Vagina (tissue), 2 donors: ENCODE measurements at regions not wholly inside any gene's neighbourhood (a gene's known extent, or its start where the extent isn't known, plus 50 kb on each side); places are given as distances from the start of the nearest gene placed in this dataset.

Source experiments
- DNase-seq, 2 donors: peaks; one replicate each; pipeline ENCODE4 v3.0.0-alpha.2; 2017; ENCODE audit errors: extremely low spot score in 2 of 2
- H3K27ac ChIP-seq: fragments of 200-600 bp; sonication (generic); one replicate; pipeline ENCODE4 v1.5.1; 2019
- H3K27me3 ChIP-seq: fragments of 200-600 bp; sonication (generic); one replicate; pipeline ENCODE4 v1.5.1; 2019
- H3K36me3 ChIP-seq, 2 donors: fragments of 200-600 bp; sonication (generic); one replicate each; pipeline ENCODE4 v1.5.1; 2017 to 2019
- H3K4me1 ChIP-seq: fragments of 200-600 bp; sonication (generic); one replicate; pipeline ENCODE4 v1.5.1; 2019
- H3K4me3 ChIP-seq, 2 donors: fragments of 200-600 bp; sonication (generic); 1 replicate in 1 of 2; 2 replicates in 1 of 2; pipeline ENCODE4 v1.5.1; 2016 to 2019
- H3K9me3 ChIP-seq: fragments of 200-600 bp; sonication (generic); one replicate; pipeline ENCODE4 v1.5.1; 2019
- CTCF ChIP-seq, 3 experiments: fragments of 450-650 bp in 2 of 3; fragments of 200-600 bp in 1 of 3; sonication (generic) in 1 of 3; IDR thresholded peaks; one replicate each; pipeline ENCODE4 v1.5.1; 2017 to 2019; ENCODE audit warnings: antibody characterized with exemption in 3 of 3, mild to moderate bottlenecking in 2 of 3, moderate library complexity in 2 of 3
- POLR2A ChIP-seq, 2 donors: fragments of 450-650 bp; IDR thresholded peaks; one replicate each; pipeline ENCODE4 v1.6.1; 2017; ENCODE audit warnings: antibody characterized with exemption in 2 of 2, mild to moderate bottlenecking in 2 of 2, moderate library complexity in 2 of 2
- POLR2AphosphoS5 ChIP-seq, 2 donors: sonication (generic); formaldehyde crosslinking; IDR thresholded peaks; one replicate each; pipeline ENCODE4 v1.9.0; 2017; ENCODE audit warnings: antibody characterized with exemption in 2 of 2, mild to moderate bottlenecking in 2 of 2, low read depth in 1 of 2; ENCODE audit not compliant: insufficient read depth in 1 of 2
- intact Hi-C: fragments of 100-400 bp; cut with DNase I; formaldehyde crosslinking; loops from one replicate; pipeline ENCODE4 v1.15.1; 2023

DNA sequence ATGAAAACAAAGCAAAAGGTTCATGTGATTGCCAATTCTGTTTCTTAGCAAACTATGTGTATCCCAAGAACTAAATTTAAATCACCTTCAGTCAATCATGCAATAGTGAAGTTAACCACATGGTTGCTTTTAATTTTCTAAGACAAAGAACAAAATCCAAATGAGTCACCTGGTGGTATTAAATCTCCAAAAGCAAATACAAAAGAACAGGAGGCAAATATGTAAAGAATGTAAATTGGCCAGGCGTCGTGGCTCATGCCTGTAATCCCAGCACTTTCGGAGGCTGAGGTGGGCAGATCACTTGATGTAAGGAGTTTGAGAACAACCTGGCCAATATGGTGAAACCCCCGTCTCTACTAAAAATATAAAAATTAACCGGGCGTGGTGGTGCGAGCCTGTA, 54.2 kb upstream of the PIK3R4 start:
- TF ChIP-seq POLR2A (IDR thresholded peaks at IDR 0.05) = no peak
- no peak for TF ChIP-seq CTCF (IDR thresholded peaks at IDR 0.05)
- no peak for TF ChIP-seq POLR2AphosphoS5 (IDR thresholded peaks at IDR 0.05; ENCODE audit: insufficient read depth in 1 of 2, low read depth in 1 of 2)
- DNase-seq = no peak
- H3K27me3 ChIP-seq = no peaks in the 10 kb centered on the region
- H3K36me3 ChIP-seq = no peaks in the 10 kb centered on the region
- H3K4me3 ChIP-seq = no peak overlapping the region
- no peaks in the 10 kb centered on the region for H3K4me1 ChIP-seq
- H3K9me3 ChIP-seq = no peaks in the 10 kb centered on the region
- intact Hi-C loops = no loop called here
- H3K27ac ChIP-seq = no peak overlapping the region

DNA sequence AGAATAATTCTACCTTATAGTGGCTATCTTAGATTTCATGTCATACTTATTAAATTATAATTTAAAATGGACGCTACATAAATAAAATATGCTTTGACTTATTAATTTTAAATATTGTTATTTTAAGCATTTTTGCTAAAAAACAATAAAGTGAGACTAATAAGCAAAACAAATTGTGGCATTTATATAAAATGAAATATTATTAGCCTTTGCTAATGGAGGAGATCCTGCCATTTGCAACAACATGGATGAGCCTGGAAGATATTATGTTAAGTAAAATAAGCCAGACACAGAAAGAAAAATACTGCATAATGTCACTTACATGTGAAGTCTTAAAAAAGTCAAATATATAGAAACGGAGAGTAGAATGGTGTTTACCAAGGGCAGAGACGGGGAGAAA, 54.8 kb upstream of the PIK3R4 start:
- TF ChIP-seq CTCF (IDR thresholded peaks at IDR 0.05) (no peak), POLR2AphosphoS5 (IDR thresholded peaks at IDR 0.05; ENCODE audit: insufficient read depth in 1 of 2, low read depth in 1 of 2) (no peak), POLR2A (IDR thresholded peaks at IDR 0.05) (no peak)
- intact Hi-C loops = no loop called here
- no peak overlapping the region for H3K27ac ChIP-seq

GRCh38 chr3:130811557-130811956, 64.9 kb upstream of the PIK3R4 start:
- H3K4me1 ChIP-seq = no peaks in the 10 kb centered on the region
- no peaks in the 10 kb centered on the region for H3K9me3 ChIP-seq
- TF ChIP-seq CTCF (IDR thresholded peaks at IDR 0.05) = no peak
- TF ChIP-seq POLR2A (IDR thresholded peaks at IDR 0.05) = no peak
- no peak for TF ChIP-seq POLR2AphosphoS5 (IDR thresholded peaks at IDR 0.05; ENCODE audit: insufficient read depth in 1 of 2, low read depth in 1 of 2)
- no peaks in the 10 kb centered on the region for H3K27me3 ChIP-seq
- no peak overlapping the region for H3K4me3 ChIP-seq
- no peak for DNase-seq
- H3K36me3 ChIP-seq = no peaks in the 10 kb centered on the region
- H3K27ac ChIP-seq = no peak overlapping the region
- intact Hi-C loops = no loop called here

More for the DNA sequence above, 54.8 kb upstream of the PIK3R4 start:
- Histone ChIP-seq H3K4me3 (no peak overlapping the region), H3K9me3 (no peaks in the 10 kb centered on the region), H3K4me1 (no peaks in the 10 kb centered on the region), H3K27me3 (no peaks in the 10 kb centered on the region), H3K36me3 (no peaks in the 10 kb centered on the region)
- DNase-seq = no peak

DNA sequence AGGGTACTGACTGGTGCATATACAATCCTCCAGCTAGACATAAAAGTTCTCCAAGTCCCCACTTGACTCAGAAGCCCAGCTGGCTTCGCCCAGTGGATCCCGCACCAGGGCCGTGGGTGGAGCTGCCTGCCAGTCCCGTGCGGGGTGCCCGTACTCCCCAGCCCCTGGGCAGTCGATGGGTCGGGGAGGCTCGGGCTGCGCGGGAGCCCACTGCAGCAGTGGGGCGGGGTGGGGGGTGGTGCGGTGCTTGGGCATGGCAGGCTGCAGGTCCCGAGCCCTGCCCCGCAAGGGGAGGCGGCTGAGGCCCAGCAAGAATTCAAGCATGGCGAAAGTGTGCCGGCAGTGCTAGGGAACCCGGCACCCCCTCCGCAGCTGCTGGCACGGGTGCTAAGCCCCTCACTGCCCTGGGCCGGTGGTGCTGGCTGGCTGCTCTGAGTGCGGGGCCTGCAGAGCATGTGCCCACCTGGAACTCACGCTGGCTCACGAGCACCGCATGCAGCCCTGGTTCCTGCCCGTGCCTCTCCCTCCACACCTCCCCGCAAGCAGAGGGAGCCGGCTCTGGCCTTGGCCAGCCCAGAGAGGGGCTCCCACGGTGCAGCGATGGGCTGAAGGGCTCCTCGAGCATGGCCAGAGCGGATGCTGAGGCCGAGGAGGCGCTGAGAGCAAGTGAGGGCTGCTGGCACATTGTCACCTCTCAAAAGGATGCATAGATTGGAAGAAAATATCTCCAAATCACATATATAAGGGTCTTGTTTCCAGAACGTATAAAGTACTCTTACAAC, 68.3 kb upstream of the PIK3R4 start:
- Histone ChIP-seq H3K9me3 (no peaks in the 10 kb centered on the region), H3K27me3 (no peaks in the 10 kb centered on the region), H3K4me1 (no peaks in the 10 kb centered on the region), H3K27ac (no peak overlapping the region), H3K36me3 (no peaks in the 10 kb centered on the region), H3K4me3 (no peak overlapping the region)
- DNase-seq = no peak
- TF ChIP-seq POLR2AphosphoS5 (IDR thresholded peaks at IDR 0.05; ENCODE audit: insufficient read depth in 1 of 2, low read depth in 1 of 2) (no peak), POLR2A (IDR thresholded peaks at IDR 0.05) (no peak), CTCF (IDR thresholded peaks at IDR 0.05) (no peak)
- intact Hi-C loops = no loop called here
